ENCODE measurements at regions not wholly inside any gene's neighbourhood (a gene's known extent, or its start where the extent isn't known, plus 50 kb on each side); places are given as distances from the start of the nearest gene placed in this dataset.

DNA sequence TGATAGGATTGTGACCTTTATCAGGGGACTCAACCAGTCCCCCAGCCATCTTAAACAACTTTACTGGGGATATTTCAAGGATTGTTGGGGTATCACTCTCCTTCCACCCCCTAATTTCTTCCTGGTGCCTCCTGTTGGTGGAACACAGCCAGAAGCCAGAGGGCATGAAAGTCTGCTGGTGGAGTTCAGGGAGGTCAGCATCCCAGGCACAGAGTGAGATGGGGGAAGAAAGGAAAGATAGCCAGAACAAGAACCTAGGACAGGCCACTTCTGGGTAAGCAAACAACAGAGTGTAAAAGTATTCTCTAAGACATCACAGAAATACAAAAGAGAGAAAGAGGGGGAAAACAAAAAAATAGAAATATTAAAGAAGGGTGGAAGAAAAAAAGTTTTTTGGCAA lies 101.8 kb downstream of the SPRY2 start:
- Histone ChIP-seq H3K36me3 (no peaks in the 10 kb centered on the region), H3K4me3 (no peak overlapping the region), H3K4me1 (peaks cover 0 to 20% (median 12%) of the 10 kb centered on the region in 4 donors), H3K27me3 (no peaks in the 10 kb centered on the region), H3K9me3 (no peaks in the 10 kb centered on the region), H3K27ac (peak overlapping the region; percentile 35 to 82 (median 62))
- ATAC-seq (ENCODE audit: low FRiP score in 2 of 2) (peak in 1 of 2 donors; percentile 62), DNase-seq (peak in 1 of 2 donors; percentile 29)
- TF ChIP-seq, protein P1, sequence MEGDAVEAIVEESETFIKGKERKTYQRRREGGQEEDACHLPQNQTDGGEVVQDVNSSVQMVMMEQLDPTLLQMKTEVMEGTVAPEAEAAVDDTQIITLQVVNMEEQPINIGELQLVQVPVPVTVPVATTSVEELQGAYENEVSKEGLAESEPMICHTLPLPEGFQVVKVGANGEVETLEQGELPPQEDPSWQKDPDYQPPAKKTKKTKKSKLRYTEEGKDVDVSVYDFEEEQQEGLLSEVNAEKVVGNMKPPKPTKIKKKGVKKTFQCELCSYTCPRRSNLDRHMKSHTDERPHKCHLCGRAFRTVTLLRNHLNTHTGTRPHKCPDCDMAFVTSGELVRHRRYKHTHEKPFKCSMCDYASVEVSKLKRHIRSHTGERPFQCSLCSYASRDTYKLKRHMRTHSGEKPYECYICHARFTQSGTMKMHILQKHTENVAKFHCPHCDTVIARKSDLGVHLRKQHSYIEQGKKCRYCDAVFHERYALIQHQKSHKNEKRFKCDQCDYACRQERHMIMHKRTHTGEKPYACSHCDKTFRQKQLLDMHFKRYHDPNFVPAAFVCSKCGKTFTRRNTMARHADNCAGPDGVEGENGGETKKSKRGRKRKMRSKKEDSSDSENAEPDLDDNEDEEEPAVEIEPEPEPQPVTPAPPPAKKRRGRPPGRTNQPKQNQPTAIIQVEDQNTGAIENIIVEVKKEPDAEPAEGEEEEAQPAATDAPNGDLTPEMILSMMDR (IDR thresholded peaks at IDR 0.05) = no peak
- TF ChIP-seq POLR2A (IDR thresholded peaks at IDR 0.05) (no peak), POLR2AphosphoS5 (IDR thresholded peaks at IDR 0.05) (no peak), EP300 (IDR thresholded peaks at IDR 0.05) (no peak)

GRCh38 chr13:80237646-80238045 lies 103.3 kb downstream of the SPRY2 start:
- no peak overlapping the region for H3K4me3 ChIP-seq
- H3K4me1 ChIP-seq = peaks cover 0 to 20% (median 12%) of the 10 kb centered on the region in 4 donors
- no peaks in the 10 kb centered on the region for H3K27me3 ChIP-seq
- no peaks in the 10 kb centered on the region for H3K36me3 ChIP-seq
- no peak overlapping the region for H3K27ac ChIP-seq
- ATAC-seq (ENCODE audit: low FRiP score in 2 of 2) = no peak
- no peak for TF ChIP-seq EP300 (IDR thresholded peaks at IDR 0.05)
- TF ChIP-seq, protein P1 (IDR thresholded peaks at IDR 0.05) = no peak
- no peak for TF ChIP-seq POLR2AphosphoS5 (IDR thresholded peaks at IDR 0.05)
- TF ChIP-seq POLR2A (IDR thresholded peaks at IDR 0.05) = no peak
- no peak for DNase-seq
- H3K9me3 ChIP-seq = no peaks in the 10 kb centered on the region

- Histone ChIP-seq H3K36me3 (no peaks in the 10 kb centered on the region), H3K4me1 (peaks cover 0 to 20% (median 12%) of the 10 kb centered on the region in 4 donors), H3K27me3 (no peaks in the 10 kb centered on the region), H3K4me3 (no peak overlapping the region), H3K27ac (peak overlapping the region in 1 of 4 donors; percentile 3), H3K9me3 (no peaks in the 10 kb centered on the region)
- TF ChIP-seq, protein P1 (IDR thresholded peaks at IDR 0.05) = no peak
- TF ChIP-seq EP300 (IDR thresholded peaks at IDR 0.05) (no peak), POLR2AphosphoS5 (IDR thresholded peaks at IDR 0.05) (no peak), POLR2A (IDR thresholded peaks at IDR 0.05) (no peak)
- no peak for DNase-seq
- WGBS, 2 donors = 56 to 65% methylated on average over 4 of the region's 4 CpGs
- peak in 1 of 2 donors; percentile 47 for ATAC-seq (ENCODE audit: low FRiP score in 2 of 2)
Measured at GRCh38 chr13:80235967-80236302, 105.0 kb downstream of the SPRY2 start.

- no peaks in the 10 kb centered on the region for H3K36me3 ChIP-seq
- WGBS, 2 donors = 27% methylated on average over 10 of the region's 10 CpGs
- no peak overlapping the region for H3K4me3 ChIP-seq
- H3K9me3 ChIP-seq = no peaks in the 10 kb centered on the region
- DNase-seq (no peak), ATAC-seq (ENCODE audit: low FRiP score in 2 of 2) (peak; percentile 52 to 53)
- H3K4me1 ChIP-seq = peaks cover 0 to 20% (median 12%) of the 10 kb centered on the region in 4 donors
- no peaks in the 10 kb centered on the region for H3K27me3 ChIP-seq
- TF ChIP-seq POLR2A (IDR thresholded peaks at IDR 0.05) (no peak), POLR2AphosphoS5 (IDR thresholded peaks at IDR 0.05) (no peak), EP300 (IDR thresholded peaks at IDR 0.05) (no peak)
- TF ChIP-seq, protein P1 (IDR thresholded peaks at IDR 0.05) = no peak
- H3K27ac ChIP-seq = peak overlapping the region in 1 of 4 donors; percentile 3
Measured at GRCh38 chr13:80235166-80235966, 105.6 kb downstream of the SPRY2 start.

- Histone ChIP-seq H3K4me3 (no peak overlapping the region), H3K4me1 (no peaks in the 10 kb centered on the region), H3K36me3 (no peaks in the 10 kb centered on the region), H3K9me3 (no peaks in the 10 kb centered on the region), H3K27ac (no peak overlapping the region), H3K27me3 (no peaks in the 10 kb centered on the region)
- ATAC-seq (ENCODE audit: low FRiP score in 2 of 2) (no peak), DNase-seq (no peak)
- 88 to 93% methylated on average over 2 of the region's 2 CpGs for WGBS, 2 donors
- TF ChIP-seq EP300 (IDR thresholded peaks at IDR 0.05) (no peak), POLR2A (IDR thresholded peaks at IDR 0.05) (no peak), POLR2AphosphoS5 (IDR thresholded peaks at IDR 0.05) (no peak)
- TF ChIP-seq, protein P1 (IDR thresholded peaks at IDR 0.05) = no peak
Measured at GRCh38 chr13:80227645-80228044, 113.3 kb downstream of the SPRY2 start.
